Stimulated activated CD4-positive, alpha-beta T cell treated with anti-CD3 and anti-CD28 coated beads, Interleukin-2, amount 100 ng/mL, for 48 hours (primary cell): ENCODE measurements at regions not wholly inside any gene's neighbourhood (a gene's known extent, or its start where the extent isn't known, plus 50 kb on each side); places are given as distances from the start of the nearest gene placed in this dataset.

Experiments used
- DNase-seq, 2 donors: peaks; one replicate each; pipeline ENCODE4 v3.0.0-alpha.2; 2020

GRCh38 chr18:41444943-41445342, 510.1 kb upstream of the PIK3C3 start:
- no peak for DNase-seq

GRCh38 chr18:41436772-41437171, 518.3 kb upstream of the PIK3C3 start:
- DNase-seq: no peak

DNA sequence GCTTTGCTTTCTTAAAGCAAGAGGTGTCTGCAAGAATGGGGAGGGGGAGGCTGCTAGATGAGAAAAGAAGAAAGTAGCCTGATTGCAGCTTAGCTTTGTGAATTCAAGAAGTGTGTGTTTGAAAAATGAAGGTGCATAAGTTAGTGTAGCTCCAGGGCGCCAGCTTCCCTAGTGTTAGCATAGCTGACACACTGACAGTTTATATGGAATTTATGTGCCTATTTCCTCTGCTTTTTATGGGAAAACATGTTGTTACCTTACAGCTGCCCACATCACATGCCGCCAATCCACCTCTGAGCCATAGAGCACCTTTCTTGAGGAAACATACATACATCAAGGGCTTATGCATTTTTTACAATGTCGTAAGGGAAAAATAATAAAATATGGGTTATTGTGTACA, 536.4 kb upstream of the PIK3C3 start:
- no peak for DNase-seq

DNA sequence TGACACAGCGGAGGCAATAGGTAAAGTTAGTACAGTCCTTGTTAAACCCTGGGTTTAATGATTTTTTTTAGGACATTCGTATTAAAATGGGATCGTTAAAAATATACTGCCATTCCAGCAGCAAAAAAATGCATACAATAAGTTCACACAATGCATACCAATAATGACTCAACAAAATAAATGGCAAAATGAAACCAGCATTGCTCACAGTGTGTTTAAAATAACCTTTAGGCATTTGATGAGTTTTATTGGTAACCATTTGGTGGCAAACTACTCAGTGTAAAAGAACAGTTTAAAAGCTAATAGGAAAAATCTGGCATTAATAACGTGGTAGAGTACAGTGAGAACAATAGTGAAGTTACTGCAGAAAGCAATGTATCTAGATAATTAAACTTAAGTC, 539.0 kb upstream of the PIK3C3 start:
- DNase-seq: no peak

DNA sequence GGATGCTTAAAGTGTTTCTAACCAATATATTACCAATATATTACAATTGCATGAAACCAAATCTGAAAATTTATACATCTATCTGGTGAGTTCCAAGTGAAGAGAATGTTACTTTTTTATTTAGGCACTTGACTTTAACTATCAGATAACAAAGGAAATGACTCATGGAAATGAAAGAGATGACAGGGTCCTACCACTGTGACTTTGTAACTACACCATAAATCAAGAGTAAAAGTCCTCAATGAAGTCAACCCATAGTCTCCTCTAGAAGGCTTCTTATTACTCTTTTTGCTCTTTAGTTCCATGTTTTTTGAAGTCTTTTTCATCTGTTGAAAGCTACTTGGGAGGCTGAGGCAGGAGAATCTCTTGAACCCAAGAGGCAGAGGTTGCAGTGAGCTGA, 545.0 kb upstream of the PIK3C3 start:
- no peak for DNase-seq

- DNase-seq: no peak
Measured at GRCh38 chr18:41406834-41407233, 548.2 kb upstream of the PIK3C3 start.

DNA sequence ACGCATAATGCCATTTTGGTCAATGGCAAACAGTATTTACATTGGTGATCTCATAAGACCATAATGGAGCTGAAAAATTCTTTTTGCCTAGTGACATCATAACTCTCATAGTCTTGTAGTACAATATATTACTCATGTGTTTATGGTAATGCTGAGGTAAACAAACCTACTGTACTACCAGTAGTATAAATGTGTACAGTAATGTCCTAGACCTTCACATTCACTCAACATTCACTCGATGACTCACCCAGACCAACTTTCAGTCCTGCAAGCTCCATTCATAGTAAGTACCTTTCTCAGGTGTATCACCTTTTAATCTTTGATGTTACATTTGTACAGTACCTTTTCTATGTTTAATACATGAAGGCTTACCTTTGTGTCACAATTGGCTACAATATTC, 558.2 kb upstream of the PIK3C3 start:
- DNase-seq: no peak

GRCh38 chr18:41396211-41396610, 558.8 kb upstream of the PIK3C3 start:
- DNase-seq: no peak

- no peak for DNase-seq
Measured at GRCh38 chr18:41395695-41396094, 559.3 kb upstream of the PIK3C3 start.

- DNase-seq: no peak
Measured at GRCh38 chr18:41391616-41392595, 563.1 kb upstream of the PIK3C3 start.

GRCh38 chr18:41390309-41390708, 564.7 kb upstream of the PIK3C3 start:
- DNase-seq: no peak

GRCh38 chr18:41378598-41378997, 576.4 kb upstream of the PIK3C3 start:
- DNase-seq: no peak

DNA sequence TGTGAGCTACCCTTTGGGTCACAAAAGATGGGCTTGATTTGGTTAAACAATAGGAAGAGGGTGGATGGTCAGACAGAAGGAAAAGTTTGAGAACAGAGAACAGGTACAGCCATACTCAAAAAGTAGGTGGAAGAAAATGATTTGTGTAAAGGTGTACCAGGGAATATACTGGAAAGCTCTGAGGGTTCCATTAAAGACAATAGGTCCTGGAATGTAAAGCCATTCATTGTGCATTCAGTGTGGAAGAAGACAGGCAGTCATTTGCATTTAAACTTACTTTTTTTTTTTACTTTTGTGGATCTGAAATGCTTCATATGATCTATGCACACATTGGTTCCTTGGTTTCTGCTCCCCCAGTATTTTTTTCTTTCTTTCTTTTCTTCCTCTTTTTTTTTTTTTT, 581.4 kb upstream of the PIK3C3 start:
- no peak for DNase-seq

- DNase-seq: no peak
Measured at GRCh38 chr18:41372046-41372665, 582.9 kb upstream of the PIK3C3 start.

- DNase-seq: no peak
Measured at GRCh38 chr18:41371156-41372045, 583.6 kb upstream of the PIK3C3 start.

GRCh38 chr18:41370740-41371139, 584.3 kb upstream of the PIK3C3 start:
- no peak for DNase-seq

- no peak for DNase-seq
Measured at GRCh38 chr18:41357708-41358107, 597.3 kb upstream of the PIK3C3 start.

DNA sequence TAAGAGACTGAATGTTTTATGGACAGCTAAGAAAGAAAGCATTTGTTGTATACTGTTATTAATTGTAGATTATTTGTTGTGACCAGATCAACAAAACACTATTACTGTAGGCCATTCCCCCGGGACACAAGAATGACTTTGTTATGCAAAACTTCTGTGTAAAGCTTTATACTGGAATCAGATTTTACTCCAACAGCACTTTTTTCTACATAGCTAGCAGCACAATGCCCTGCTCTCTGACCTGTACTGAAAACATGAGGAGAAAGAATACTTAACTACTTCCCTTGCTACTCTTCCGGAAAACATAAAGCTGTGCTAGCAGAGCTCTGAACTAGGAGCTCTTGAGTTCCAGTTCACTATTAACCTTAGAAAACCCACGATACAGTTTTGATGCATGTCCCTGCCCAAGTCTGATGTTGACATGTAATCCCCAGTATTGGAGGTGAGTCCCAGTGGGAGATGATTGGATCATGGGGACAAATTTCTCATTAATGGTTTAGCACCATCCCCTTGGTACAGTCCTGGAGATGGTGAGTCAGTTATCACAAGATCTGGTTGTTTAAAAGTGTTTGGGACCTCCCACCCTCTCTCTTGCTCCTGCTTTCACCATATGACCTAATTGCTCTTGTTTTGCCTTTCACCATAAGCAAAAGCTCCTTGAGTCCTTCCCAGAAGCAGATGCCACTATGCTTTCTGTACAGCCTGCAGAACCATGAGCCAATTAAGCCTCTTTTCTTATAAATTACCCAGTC, 601.1 kb upstream of the PIK3C3 start:
- DNase-seq: no peak

GRCh38 chr18:41351430-41351829, 603.6 kb upstream of the PIK3C3 start:
- no peak for DNase-seq

- no peak for DNase-seq
Measured at GRCh38 chr18:41347057-41347456, 608.0 kb upstream of the PIK3C3 start.

GRCh38 chr18:41343808-41344207, 611.2 kb upstream of the PIK3C3 start:
- no peak for DNase-seq

DNA sequence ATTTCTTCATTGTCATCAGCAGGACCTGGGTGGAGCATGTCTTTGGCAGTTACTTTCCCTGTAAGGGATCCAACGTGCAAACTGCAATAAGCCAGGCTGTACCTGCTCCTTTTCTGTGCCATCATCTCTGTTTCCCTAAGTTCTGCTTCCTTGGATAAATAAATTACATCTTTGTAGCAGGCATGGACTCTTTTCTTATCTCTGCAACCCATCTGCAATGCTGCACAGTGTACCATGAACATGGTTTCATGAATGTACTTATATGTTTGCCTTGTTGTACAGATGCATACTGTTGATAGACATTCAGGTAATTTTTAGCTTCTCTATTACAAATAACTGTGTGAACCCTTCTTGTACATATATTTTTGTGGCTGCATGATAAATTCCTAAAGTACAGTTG, 616.7 kb upstream of the PIK3C3 start:
- DNase-seq: no peak

DNA sequence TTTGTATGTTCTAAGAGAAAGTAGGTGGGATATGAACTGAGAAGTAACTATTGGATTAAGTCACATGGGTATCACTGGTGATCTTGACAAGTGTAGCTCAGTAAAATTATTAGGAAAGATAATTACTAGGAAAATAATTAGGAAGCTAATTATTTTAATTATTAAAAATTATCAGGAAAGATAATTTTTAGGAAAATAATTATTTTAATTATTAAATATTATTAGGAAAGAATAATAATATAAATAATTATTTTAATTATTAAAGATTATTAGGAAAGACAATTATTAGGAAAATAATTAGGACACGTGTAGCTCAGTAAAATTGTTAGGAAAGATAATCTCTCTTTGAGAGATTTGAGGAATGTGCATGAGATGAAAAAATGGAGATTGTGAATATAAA, 623.4 kb upstream of the PIK3C3 start:
- DNase-seq: no peak
